ENCODE measurements at regions not wholly inside any gene's neighbourhood (a gene's known extent, or its start where the extent isn't known, plus 50 kb on each side); places are given as distances from the start of the nearest gene placed in this dataset.

DNA sequence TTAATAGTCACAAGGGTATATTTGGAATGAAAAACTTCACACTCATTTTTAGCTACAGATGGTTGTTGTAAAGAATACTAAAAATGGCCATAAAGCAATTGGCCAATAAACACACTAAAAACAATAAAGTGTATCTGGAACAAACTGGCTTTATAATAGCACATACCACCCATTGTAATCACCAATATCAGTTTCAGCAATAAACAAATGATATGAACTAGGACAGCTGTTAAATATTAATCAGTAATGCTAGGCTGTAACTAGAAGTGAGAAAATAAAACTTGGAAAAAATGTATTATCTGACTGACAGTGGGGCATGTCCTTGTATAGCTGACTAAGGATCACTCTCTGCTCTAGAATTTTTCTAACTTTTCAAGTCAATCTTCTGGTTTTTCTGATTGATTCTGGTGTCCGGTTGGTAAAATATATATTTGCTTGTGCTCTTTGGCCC is 312.5 kb downstream of the RND3 start:
- TF ChIP-seq ZNF274 (IDR thresholded peaks at IDR 0.05; ENCODE audit: low read depth, low read length) (no peak), YY1 (IDR thresholded peaks at IDR 0.05; ENCODE audit: insufficient read depth, insufficient read length) (no peak), SUZ12 (IDR thresholded peaks at IDR 0.05; ENCODE audit: extremely low read depth, insufficient read depth, insufficient read length) (no peak)
